ENCODE measurements at regions not wholly inside any gene's neighbourhood (a gene's known extent, or its start where the extent isn't known, plus 50 kb on each side); places are given as distances from the start of the nearest gene placed in this dataset.

GRCh38 chr11:97234016-97234415, 844.2 kb downstream of the JRKL start:
- DNase-seq (ENCODE audit: low read depth): no peak
- no peak overlapping the region for H3K4me3 ChIP-seq (ENCODE audit: low read depth, low read length)

GRCh38 chr11:97237151-97237550, 847.3 kb downstream of the JRKL start:
- no peak overlapping the region for H3K4me3 ChIP-seq (ENCODE audit: low read depth, low read length)
- DNase-seq (ENCODE audit: low read depth): no peak
- TF ChIP-seq CTCF (IDR thresholded peaks at IDR 0.05; ENCODE audit: low read depth, low read length) (no peak), MAX (IDR thresholded peaks at IDR 0.05; ENCODE audit: low read depth, low read length) (no peak), MYC (IDR thresholded peaks at IDR 0.05; ENCODE audit: low read depth, low read length) (no peak), POLR2A (IDR thresholded peaks at IDR 0.05; ENCODE audit: extremely low read depth, insufficient read length) (no peak)

More at GRCh38 chr11:97234016-97234415, 844.2 kb downstream of the JRKL start:
- TF ChIP-seq POLR2A (IDR thresholded peaks at IDR 0.05; ENCODE audit: extremely low read depth, insufficient read length) (no peak), MAX (IDR thresholded peaks at IDR 0.05; ENCODE audit: low read depth, low read length) (no peak), CTCF (IDR thresholded peaks at IDR 0.05; ENCODE audit: low read depth, low read length) (no peak)

- TF ChIP-seq POLR2A (IDR thresholded peaks at IDR 0.05; ENCODE audit: extremely low read depth, insufficient read length) (no peak), MAX (IDR thresholded peaks at IDR 0.05; ENCODE audit: low read depth, low read length) (no peak), MYC (IDR thresholded peaks at IDR 0.05; ENCODE audit: low read depth, low read length) (no peak), CTCF (IDR thresholded peaks at IDR 0.05; ENCODE audit: low read depth, low read length) (no peak)
- no peak overlapping the region for H3K4me3 ChIP-seq (ENCODE audit: low read depth, low read length)
- no peak for DNase-seq (ENCODE audit: low read depth)
Measured at GRCh38 chr11:97247601-97248000, 857.8 kb downstream of the JRKL start.

- no peak for DNase-seq (ENCODE audit: low read depth)
- H3K4me3 ChIP-seq (ENCODE audit: low read depth, low read length): no peak overlapping the region
- TF ChIP-seq MAX (IDR thresholded peaks at IDR 0.05; ENCODE audit: low read depth, low read length) (no peak), POLR2A (IDR thresholded peaks at IDR 0.05; ENCODE audit: extremely low read depth, insufficient read length) (no peak), MYC (IDR thresholded peaks at IDR 0.05; ENCODE audit: low read depth, low read length) (no peak), CTCF (IDR thresholded peaks at IDR 0.05; ENCODE audit: low read depth, low read length) (no peak)
Measured at GRCh38 chr11:97254790-97255189, 865.0 kb downstream of the JRKL start.

- DNase-seq (ENCODE audit: low read depth): no peak
- TF ChIP-seq MAX (IDR thresholded peaks at IDR 0.05; ENCODE audit: low read depth, low read length) (no peak), CTCF (IDR thresholded peaks at IDR 0.05; ENCODE audit: low read depth, low read length) (no peak), MYC (IDR thresholded peaks at IDR 0.05; ENCODE audit: low read depth, low read length) (no peak), POLR2A (IDR thresholded peaks at IDR 0.05; ENCODE audit: extremely low read depth, insufficient read length) (no peak)
- H3K4me3 ChIP-seq (ENCODE audit: low read depth, low read length): no peak overlapping the region
Measured at GRCh38 chr11:97259434-97259833, 869.6 kb downstream of the JRKL start.

GRCh38 chr11:97259884-97260283, 870.1 kb downstream of the JRKL start:
- DNase-seq (ENCODE audit: low read depth): no peak
- TF ChIP-seq MAX (IDR thresholded peaks at IDR 0.05; ENCODE audit: low read depth, low read length): no peak
- TF ChIP-seq POLR2A (IDR thresholded peaks at IDR 0.05; ENCODE audit: extremely low read depth, insufficient read length): no peak
- TF ChIP-seq CTCF (IDR thresholded peaks at IDR 0.05; ENCODE audit: low read depth, low read length): no peak
- no peak for TF ChIP-seq MYC (IDR thresholded peaks at IDR 0.05; ENCODE audit: low read depth, low read length)
- H3K4me3 ChIP-seq (ENCODE audit: low read depth, low read length): no peak overlapping the region

Measured in NB4 (cell line).